Transverse colon (tissue), 4 donors: ENCODE measurements at regions not wholly inside any gene's neighbourhood (a gene's known extent, or its start where the extent isn't known, plus 50 kb on each side); places are given as distances from the start of the nearest gene placed in this dataset.

Experiments
- DNase-seq: peaks from one replicate; pipeline ENCODE4 v3.0.0-alpha.2; 2019
- H3K27ac ChIP-seq, 4 donors: fragments of 200-600 bp; sonication (generic); 2 replicates each; pipeline ENCODE4 v1.5.1; 2016 to 2018; ENCODE audit warnings: inconsistent platforms in 4 of 4
- H3K27me3 ChIP-seq: fragments of 200-600 bp; sonication (generic); 2 replicates; pipeline ENCODE4 v1.5.1; 2017; ENCODE audit warnings: inconsistent platforms
- H3K36me3 ChIP-seq, 4 donors: fragments of 200-600 bp; sonication (generic); 2 replicates each; pipeline ENCODE4 v1.5.1; 2017 to 2019; ENCODE audit warnings: inconsistent platforms in 4 of 4
- H3K4me1 ChIP-seq, 4 donors: fragments of 200-600 bp; sonication (generic); 2 replicates each; pipeline ENCODE4 v1.5.1; 2017 to 2020; ENCODE audit warnings: inconsistent platforms in 4 of 4
- H3K4me3 ChIP-seq, 4 donors: fragments of 200-600 bp; sonication (generic); 1 replicate in 1 of 4; 2 replicates in 3 of 4; pipeline versions ENCODE4 v1.5.1 to v1.6.1; 2017 to 2019; ENCODE audit warnings: inconsistent platforms in 4 of 4
- H3K9me3 ChIP-seq, 2 donors: fragments of 200-600 bp; sonication (generic); 2 replicates each; pipeline ENCODE4 v1.5.1; 2017 to 2019; ENCODE audit warnings: inconsistent platforms in 2 of 2
- CTCF ChIP-seq, 5 experiments: fragments of 200-600 bp in 3 of 5; fragments of 450-650 bp in 2 of 5; sonication (generic) in 3 of 5; IDR thresholded peaks; 1 replicate in 2 of 5; 2 replicates in 3 of 5; pipeline ENCODE4 v1.5.1; 2016 to 2017; ENCODE audit warnings: antibody characterized with exemption in 5 of 5, inconsistent platforms in 3 of 5, mild to moderate bottlenecking in 2 of 5, moderate library complexity in 1 of 5
- EP300 ChIP-seq: sonication (generic); formaldehyde crosslinking; IDR thresholded peaks from one replicate; pipeline ENCODE4 v1.6.1; 2017; ENCODE audit warnings: antibody characterized with exemption, low read depth
- POLR2A ChIP-seq: fragments of 450-650 bp; IDR thresholded peaks from one replicate; pipeline ENCODE4 v1.6.1; 2016; ENCODE audit warnings: antibody characterized with exemption, mild to moderate bottlenecking, moderate library complexity
- POLR2AphosphoS5 ChIP-seq, 3 donors: sonication (generic); formaldehyde crosslinking; IDR thresholded peaks; one replicate each; pipeline ENCODE4 v1.6.1; 2016; ENCODE audit warnings: antibody characterized with exemption in 3 of 3
- WGBS, 2 donors: methylation state at CpG; one replicate each; pipeline ENCODE4 v1.1.5; 2018; ENCODE audit warnings: low coverage in 1 of 2; 5-methylcytosine and 5-hydroxymethylcytosine counted together
- in situ Hi-C, 4 donors: fragments of 200-750 bp; cut with MboI; loops; one replicate each; pipeline versions ENCODE4 v1.15.0 to v1.15.1; 2017; ENCODE audit warnings: low sequenced_read_pairs in 3 of 4, low pct_ligation_motif_present in 1 of 4, low pct_unique_long_range_greater_than_20kb in 1 of 4
- intact Hi-C: fragments of 100-400 bp; cut with DNase I; formaldehyde crosslinking; loops from one replicate; pipeline ENCODE4 v1.15.1; 2023; ENCODE audit warnings: low total_unique reads

- no peak overlapping the region for H3K4me3 ChIP-seq
- TF ChIP-seq POLR2A (no peak), EP300 (no peak), POLR2AphosphoS5 (IDR thresholded peaks at IDR 0.05) (no peak), CTCF (IDR thresholded peaks at IDR 0.05) (no peak)
- no peak for DNase-seq
- H3K36me3 ChIP-seq: no peaks in the 10 kb centered on the region
- no peaks in the 10 kb centered on the region for H3K27me3 ChIP-seq
- in situ Hi-C loops (no loop called here), intact Hi-C loops (no loop called here)
- no peak overlapping the region for H3K27ac ChIP-seq
- no peaks in the 10 kb centered on the region for H3K4me1 ChIP-seq
- no peaks in the 10 kb centered on the region for H3K9me3 ChIP-seq
- WGBS, 2 donors: 42% methylated on average over 1 of the region's 1 CpG; no CpG with 5 or more reads in 1 of the 2 donors
Observed at GRCh38 chrX:80267790-80268189, 152.5 kb upstream of the TENT5D start.

- H3K27me3 ChIP-seq: no peaks in the 10 kb centered on the region
- WGBS, 2 donors: 59 to 100% methylated on average over 1 to 2 of the region's 2 CpGs
- H3K9me3 ChIP-seq: no peaks in the 10 kb centered on the region
- no peak overlapping the region for H3K4me3 ChIP-seq
- H3K36me3 ChIP-seq: no peaks in the 10 kb centered on the region
- DNase-seq: no peak
- no peaks in the 10 kb centered on the region for H3K4me1 ChIP-seq
- peak in 3 of 5 experiments; percentile 8 to 16 (median 15) for TF ChIP-seq CTCF (IDR thresholded peaks at IDR 0.05)
- no peak for TF ChIP-seq POLR2AphosphoS5 (IDR thresholded peaks at IDR 0.05)
- TF ChIP-seq POLR2A: no peak
- TF ChIP-seq EP300: no peak
- intact Hi-C loops (no loop called here), in situ Hi-C loops (no loop called here)
- H3K27ac ChIP-seq: no peak overlapping the region
Observed at GRCh38 chrX:80282535-80282934, 137.7 kb upstream of the TENT5D start.

GRCh38 chrX:80285131-80285773 lies 135.0 kb upstream of the TENT5D start:
- intact Hi-C loops: no loop called here
- 69% methylated on average over 3 of the region's 3 CpGs; no CpG with 5 or more reads in 1 of the 2 donors for WGBS, 2 donors

GRCh38 chrX:80290834-80291233 lies 129.4 kb upstream of the TENT5D start:
- Histone ChIP-seq H3K4me1 (no peaks in the 10 kb centered on the region), H3K9me3 (no peaks in the 10 kb centered on the region), H3K27ac (no peak overlapping the region), H3K36me3 (no peaks in the 10 kb centered on the region), H3K4me3 (no peak overlapping the region), H3K27me3 (no peaks in the 10 kb centered on the region)
- no peak for DNase-seq
- intact Hi-C loops (no loop called here), in situ Hi-C loops (no loop called here)
- TF ChIP-seq POLR2A: no peak
- TF ChIP-seq CTCF (IDR thresholded peaks at IDR 0.05): no peak
- no peak for TF ChIP-seq EP300
- TF ChIP-seq POLR2AphosphoS5 (IDR thresholded peaks at IDR 0.05): no peak

More at GRCh38 chrX:80285131-80285773, 135.0 kb upstream of the TENT5D start:
- H3K27ac ChIP-seq: no peak overlapping the region
- H3K4me3 ChIP-seq: no peak overlapping the region
- H3K27me3 ChIP-seq: no peaks in the 10 kb centered on the region
- TF ChIP-seq CTCF (IDR thresholded peaks at IDR 0.05) (peak in 4 of 5 experiments; percentile 16 to 37 (median 25)), EP300 (no peak), POLR2AphosphoS5 (IDR thresholded peaks at IDR 0.05) (no peak)
- no peaks in the 10 kb centered on the region for H3K9me3 ChIP-seq
- no peaks in the 10 kb centered on the region for H3K4me1 ChIP-seq
- DNase-seq: peak; percentile 13
- in situ Hi-C loops: no loop called here
- no peaks in the 10 kb centered on the region for H3K36me3 ChIP-seq
